GM12874 (cell line): ENCODE measurements at regions not wholly inside any gene's neighbourhood (a gene's known extent, or its start where the extent isn't known, plus 50 kb on each side); places are given as distances from the start of the nearest gene placed in this dataset.

Experiments used
- CTCF ChIP-seq: IDR thresholded peaks from 2 replicates; pipeline ENCODE4 v1.5.1; 2011; ENCODE audit warnings: low read depth, mild to moderate bottlenecking, control low read depth, low read length, moderate library complexity; ENCODE audit not compliant: insufficient read depth

GRCh38 chr13:57507752-57508463 lies 123.6 kb upstream of the PCDH17 start:
- no peak for TF ChIP-seq CTCF

GRCh38 chr13:57511603-57512002 lies 119.9 kb upstream of the PCDH17 start:
- no peak for TF ChIP-seq CTCF

GRCh38 chr13:57527114-57527735 lies 104.3 kb upstream of the PCDH17 start:
- TF ChIP-seq CTCF = no peak

- TF ChIP-seq CTCF = no peak
Measured at GRCh38 chr13:57531256-57531655, 100.3 kb upstream of the PCDH17 start.

GRCh38 chr13:57546942-57547341 lies 84.6 kb upstream of the PCDH17 start:
- TF ChIP-seq CTCF = no peak

GRCh38 chr13:57552437-57552836 lies 79.1 kb upstream of the PCDH17 start:
- no peak for TF ChIP-seq CTCF

- no peak for TF ChIP-seq CTCF
Measured at GRCh38 chr13:57553932-57554331, 77.6 kb upstream of the PCDH17 start.
